DMS53 treated with DMSO at 0.1 percent for 48 hours (cell line): ENCODE measurements at regions not wholly inside any gene's neighbourhood (a gene's known extent, or its start where the extent isn't known, plus 50 kb on each side); places are given as distances from the start of the nearest gene placed in this dataset.
A peak's percentile ranks its signal among the peaks of the same experiment; 100 is the strongest.
"Not testable (repeated sequence)": the region's sequence is repeated elsewhere in the genome, so short reads cannot be mapped to it uniquely, and the experiment has no call there.

ENCODE experiments used
- DNase-seq: peaks from one replicate; lab custom pipeline; 2025; ENCODE audit not compliant: unreplicated experiment; lab: John Stamatoyannopoulos, UW

GRCh38 chr5:20370061-20370460 lies 382.1 kb upstream of the CDH18 start:
- DNase-seq, result no peak

DNA sequence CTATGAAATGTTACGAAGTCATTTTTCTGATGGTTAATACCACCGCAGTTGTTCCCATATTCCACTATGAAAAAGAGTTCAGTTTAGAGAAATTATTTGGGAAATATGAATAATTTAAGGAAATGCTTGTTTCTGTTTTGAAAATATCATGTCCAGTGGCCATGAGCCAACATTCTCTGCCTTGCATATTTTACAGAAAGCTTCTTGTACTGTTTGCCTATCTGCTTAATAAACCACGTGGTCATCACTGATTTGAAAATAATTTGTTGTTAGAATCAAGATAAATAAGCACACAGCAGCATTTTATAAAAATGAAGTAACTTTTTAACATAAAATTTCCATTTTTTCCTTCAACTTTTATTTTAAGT lies 381.5 kb upstream of the CDH18 start:
- DNase-seq, result no peak

DNA sequence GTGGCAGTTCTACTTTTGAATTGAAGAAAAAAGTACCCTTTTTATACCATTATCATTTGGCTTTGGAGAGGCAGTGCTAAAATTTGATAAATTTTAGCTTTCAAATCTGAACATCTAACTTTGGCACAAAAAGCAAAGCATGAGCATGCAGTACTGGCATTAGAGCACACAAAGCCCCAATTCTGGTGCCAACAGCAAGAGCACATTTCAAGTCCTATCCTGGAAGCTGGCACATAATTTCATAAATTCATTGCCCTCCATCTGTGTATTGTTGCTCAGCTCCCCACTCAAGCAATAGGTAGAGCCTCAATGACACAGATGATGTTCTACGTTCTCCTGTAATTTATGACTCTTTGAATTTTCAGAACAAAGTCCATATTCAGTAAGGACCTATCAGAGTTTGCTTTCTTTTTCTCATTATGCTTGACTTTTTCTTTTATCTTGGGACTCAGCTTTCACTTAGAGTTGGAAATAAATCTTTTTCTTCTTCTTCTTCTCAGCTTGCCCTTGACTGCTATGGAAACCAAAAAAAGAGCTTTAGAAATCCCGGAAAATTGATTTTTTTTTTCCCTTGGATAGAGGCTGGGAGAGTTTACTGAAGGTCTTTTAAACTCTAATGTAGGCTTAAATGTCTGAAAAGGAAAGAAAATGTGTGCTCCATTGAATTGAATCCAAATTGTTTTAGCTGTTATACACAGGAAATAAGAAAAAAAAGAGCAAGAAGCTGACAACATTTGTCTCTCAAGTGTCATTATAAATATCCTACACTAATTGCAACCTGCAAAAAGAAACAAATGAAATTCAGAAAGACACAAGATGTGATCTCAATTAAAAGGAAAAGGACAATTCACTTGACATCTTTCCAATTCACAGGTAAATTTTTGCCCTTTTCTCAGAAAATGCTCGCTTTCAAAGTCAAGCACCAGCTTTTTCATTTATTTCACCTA lies 380.8 kb upstream of the CDH18 start:
- DNase-seq, result no peak

DNA sequence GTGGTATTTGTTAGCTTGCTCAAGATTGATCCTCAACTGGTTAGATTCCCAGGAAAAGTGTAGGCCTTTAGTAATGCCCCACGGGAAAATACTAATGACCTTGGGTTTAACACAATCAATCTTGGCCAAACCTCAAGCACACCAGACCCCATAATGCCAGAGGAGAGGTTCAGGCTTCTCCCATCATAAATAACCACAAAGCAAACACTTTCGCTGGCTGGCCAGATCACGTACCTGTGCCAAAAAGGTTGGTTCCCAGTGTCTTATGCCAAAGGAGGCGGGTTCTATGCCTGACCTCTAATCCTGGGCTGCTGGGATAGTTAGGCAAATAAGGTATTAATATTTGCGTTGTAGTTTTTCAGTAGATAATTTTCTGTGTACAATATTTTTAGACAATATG lies 379.2 kb upstream of the CDH18 start:
- no peak for DNase-seq

GRCh38 chr5:20360263-20360662 lies 372.3 kb upstream of the CDH18 start:
- no peak for DNase-seq

GRCh38 chr5:20359377-20359776 lies 371.4 kb upstream of the CDH18 start:
- DNase-seq, result no peak

DNA sequence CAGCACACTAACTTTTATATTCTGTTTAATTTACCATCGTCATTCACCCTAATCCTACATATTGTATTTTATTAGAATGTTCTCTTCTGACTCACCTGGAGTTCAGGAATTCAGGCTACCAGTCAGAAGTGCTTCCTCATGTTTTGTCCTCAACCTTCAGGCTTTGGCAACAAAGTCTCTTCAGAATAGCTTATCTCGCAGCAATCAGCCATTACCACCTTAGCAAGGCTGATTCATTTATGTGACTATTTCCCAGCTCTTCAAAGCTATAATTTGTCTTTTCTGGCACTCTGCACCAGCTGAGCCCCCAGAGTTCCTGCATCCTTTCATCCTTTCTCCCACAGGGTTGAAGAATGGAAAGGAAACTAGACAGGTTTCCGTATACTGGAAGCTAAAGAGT lies 365.5 kb upstream of the CDH18 start:
- no peak for DNase-seq

DNA sequence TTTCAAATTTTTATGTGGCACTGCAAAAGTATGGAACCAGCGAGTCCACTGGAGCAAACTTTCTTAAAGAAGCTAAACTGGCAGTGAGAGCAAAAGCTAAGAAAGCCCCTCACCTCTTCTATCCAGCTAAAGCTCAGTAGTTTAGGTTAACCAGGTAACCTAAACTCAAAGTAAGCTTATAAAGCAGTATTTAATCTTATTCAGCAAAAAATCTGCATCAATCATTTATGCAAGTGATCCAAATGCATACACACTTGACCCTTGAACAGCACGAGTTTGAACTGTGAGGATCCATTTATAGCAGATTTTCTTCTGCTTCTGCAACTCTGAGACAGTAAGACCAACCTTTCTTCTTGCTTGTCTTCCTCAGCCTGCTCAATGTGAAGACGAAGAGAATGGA lies 363.8 kb upstream of the CDH18 start:
- no peak for DNase-seq

GRCh38 chr5:20348321-20348720 lies 360.3 kb upstream of the CDH18 start:
- no peak for DNase-seq

GRCh38 chr5:20347334-20347733 lies 359.3 kb upstream of the CDH18 start:
- DNase-seq, result no peak

DNA sequence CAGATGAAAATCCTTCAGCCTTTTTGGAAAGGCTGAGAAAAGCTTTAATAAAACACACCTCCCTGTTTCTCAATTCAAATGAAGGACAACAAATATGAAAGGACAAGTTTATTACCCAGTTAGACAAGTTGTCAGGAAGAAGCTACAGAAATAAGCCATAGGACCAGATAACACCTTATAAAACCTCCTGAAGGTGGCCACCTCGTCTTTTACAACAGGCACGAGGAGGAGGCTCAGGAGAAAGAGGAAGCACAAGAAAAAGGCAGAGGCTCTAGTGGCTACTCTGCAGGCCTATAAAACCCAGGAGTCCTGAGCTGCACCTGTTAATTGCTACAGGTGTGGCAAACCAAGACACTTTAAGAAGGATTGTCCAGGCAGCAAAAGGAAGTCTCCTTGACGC lies 352.1 kb upstream of the CDH18 start:
- DNase-seq, result no peak

GRCh38 chr5:20335978-20336377 lies 348.0 kb upstream of the CDH18 start:
- no peak for DNase-seq

GRCh38 chr5:20331826-20332225 lies 343.8 kb upstream of the CDH18 start:
- no peak for DNase-seq

- DNase-seq, result peak; percentile 74
Measured at GRCh38 chr5:20323323-20323722, 335.3 kb upstream of the CDH18 start.

GRCh38 chr5:20307391-20307790 lies 319.4 kb upstream of the CDH18 start:
- DNase-seq, result no peak

- no peak for DNase-seq
Measured at GRCh38 chr5:20305463-20305862, 317.5 kb upstream of the CDH18 start.

DNA sequence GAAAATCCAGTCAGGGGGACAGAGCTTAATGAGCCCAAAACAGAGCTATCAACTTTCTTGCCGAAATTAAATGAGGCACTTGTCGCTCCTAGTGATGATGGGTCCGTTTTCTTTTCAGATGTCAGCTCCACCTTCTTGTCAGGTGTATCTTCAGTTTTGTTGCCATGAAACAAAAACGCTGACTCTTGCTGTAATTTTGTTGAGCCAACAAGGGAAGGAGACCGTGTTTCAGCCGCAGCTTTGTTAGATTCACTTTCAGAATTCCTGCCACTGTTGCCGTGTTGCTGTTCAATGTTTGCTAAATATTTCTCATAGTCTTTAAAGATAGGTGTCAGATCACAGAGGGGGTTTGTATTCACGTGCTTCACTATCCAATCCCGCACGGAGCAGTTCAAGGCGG lies 316.6 kb upstream of the CDH18 start:
- DNase-seq, result not testable (repeated sequence)

GRCh38 chr5:20300110-20300509 lies 312.1 kb upstream of the CDH18 start:
- DNase-seq, result no peak

- no peak for DNase-seq
Measured at GRCh38 chr5:20294696-20295095, 306.7 kb upstream of the CDH18 start.

DNA sequence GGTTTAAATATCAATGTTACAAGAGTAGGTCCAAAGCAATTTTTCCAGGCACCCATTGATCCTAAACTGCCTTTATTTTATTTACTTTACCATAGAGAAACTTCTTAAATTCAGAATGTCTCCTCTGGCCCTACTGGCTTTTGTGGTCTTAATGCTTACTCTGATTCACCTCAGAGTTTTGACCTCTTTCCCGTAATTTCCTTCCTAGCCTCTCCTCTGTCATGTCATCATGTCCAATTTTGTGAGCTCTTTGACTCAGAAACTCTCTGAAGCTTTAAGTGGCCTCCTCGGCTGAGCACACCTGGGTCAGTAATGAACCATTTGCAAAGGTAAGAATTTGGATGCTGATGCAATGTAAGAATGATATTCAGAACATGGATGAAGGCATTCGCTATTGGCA lies 303.8 kb upstream of the CDH18 start:
- no peak for DNase-seq

DNA sequence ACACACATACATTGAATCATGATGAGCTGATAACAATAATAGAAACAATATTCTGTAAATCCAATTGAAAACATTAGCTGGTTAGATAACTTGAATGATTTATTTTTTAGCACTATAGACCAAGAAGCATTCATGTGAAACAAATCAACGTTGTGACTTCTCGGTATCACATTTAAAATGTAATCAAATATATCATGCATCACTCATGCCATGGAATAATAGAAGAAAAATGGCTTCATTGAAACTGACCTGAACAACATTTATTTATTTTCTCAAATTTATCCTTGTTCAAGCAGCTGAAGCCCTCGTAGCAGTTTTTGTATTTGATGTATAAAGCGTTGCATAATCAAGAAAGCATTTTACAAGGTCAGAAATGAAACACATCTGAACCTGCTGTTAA lies 299.6 kb upstream of the CDH18 start:
- DNase-seq, result no peak

- peak; percentile 39 for DNase-seq
Measured at GRCh38 chr5:20286512-20286911, 298.5 kb upstream of the CDH18 start.

DNA sequence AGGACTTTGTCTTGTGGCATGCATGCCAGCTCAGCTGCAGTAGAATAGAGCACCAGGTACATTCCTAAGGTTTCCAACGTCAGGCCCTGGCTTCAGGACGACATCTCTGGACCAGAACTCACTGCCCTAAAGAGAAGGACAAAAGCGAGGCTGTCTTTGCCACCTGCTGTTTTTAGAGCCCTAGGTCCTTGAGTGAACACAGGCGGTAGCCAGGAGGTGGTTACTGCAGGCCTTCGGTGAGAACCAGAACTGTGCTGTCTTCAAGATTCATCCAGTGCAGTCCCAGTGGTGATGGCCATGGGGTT lies 288.9 kb upstream of the CDH18 start:
- DNase-seq, result no peak
